BLaER1 (cell line): ENCODE measurements at regions not wholly inside any gene's neighbourhood (a gene's known extent, or its start where the extent isn't known, plus 50 kb on each side); places are given as distances from the start of the nearest gene placed in this dataset.

Source experiments
- H3K27ac ChIP-seq: shearing (Covaris generic); formaldehyde crosslinking; 2 replicates; pipeline ENCODE4 v1.8.1; 2022
- H3K27me3 ChIP-seq: shearing (Covaris generic); formaldehyde crosslinking; 2 replicates; pipeline ENCODE4 v1.8.1; 2022
- H3K36me3 ChIP-seq: shearing (Covaris generic); formaldehyde crosslinking; 2 replicates; pipeline ENCODE4 v1.8.1; 2022
- H3K4me1 ChIP-seq: shearing (Covaris generic); formaldehyde crosslinking; 2 replicates; pipeline ENCODE4 v1.8.1; 2022
- H3K4me2 ChIP-seq: shearing (Covaris generic); formaldehyde crosslinking; 2 replicates; pipeline ENCODE4 v1.8.1; 2022
- H3K4me3 ChIP-seq: shearing (Covaris generic); formaldehyde crosslinking; 2 replicates; pipeline ENCODE4 v1.8.1; 2022
- H3K9ac ChIP-seq: shearing (Covaris generic); formaldehyde crosslinking; 2 replicates; pipeline ENCODE4 v1.8.1; 2022
- H3K9me3 ChIP-seq: shearing (Covaris generic); formaldehyde crosslinking; 2 replicates; pipeline ENCODE4 v1.8.1; 2022
- H4K20me1 ChIP-seq: shearing (Covaris generic); formaldehyde crosslinking; 2 replicates; pipeline ENCODE4 v1.8.1; 2022
- Cebpa-rat ChIP-seq: shearing (Covaris generic); IDR thresholded peaks from 2 replicates; pipeline ENCODE4 v1.8.1; 2022

- no peak for TF ChIP-seq Cebpa-rat
- H3K9ac ChIP-seq, result no peak overlapping the region
- H4K20me1 ChIP-seq, result no peaks in the 10 kb centered on the region
- no peak overlapping the region for H3K4me3 ChIP-seq
- H3K27me3 ChIP-seq, result no peaks in the 10 kb centered on the region
- no peak overlapping the region for H3K4me2 ChIP-seq
- no peaks in the 10 kb centered on the region for H3K36me3 ChIP-seq
- no peak overlapping the region for H3K27ac ChIP-seq
- no peaks in the 10 kb centered on the region for H3K9me3 ChIP-seq
- no peaks in the 10 kb centered on the region for H3K4me1 ChIP-seq
These were observed 188.8 kb upstream of the FOXP2 start for GRCh38 chr7:114225784-114226183.

DNA sequence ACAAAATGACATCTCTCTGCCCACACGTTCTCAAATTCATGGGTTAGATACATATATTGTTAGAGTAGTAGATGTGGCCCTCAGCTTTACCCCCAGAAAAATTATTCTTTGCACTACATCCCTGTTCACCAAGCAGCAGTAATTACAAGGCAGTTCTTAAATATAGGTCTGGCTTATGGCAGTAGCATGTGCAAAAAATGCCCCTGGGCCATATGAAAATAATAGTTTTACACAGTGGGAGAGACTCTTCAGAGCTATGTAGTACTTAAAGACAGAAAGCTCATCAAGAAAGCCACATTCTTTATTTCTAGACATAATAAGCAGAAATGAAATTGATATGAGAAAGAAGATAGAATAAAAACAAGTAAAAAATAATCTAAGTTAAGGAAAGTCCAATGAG lies 196.3 kb upstream of the FOXP2 start:
- H3K4me2 ChIP-seq, result no peak overlapping the region
- H3K27me3 ChIP-seq, result no peaks in the 10 kb centered on the region
- no peaks in the 10 kb centered on the region for H3K9me3 ChIP-seq
- no peak for TF ChIP-seq Cebpa-rat
- no peak overlapping the region for H3K9ac ChIP-seq
- H3K4me3 ChIP-seq, result no peak overlapping the region
- H3K36me3 ChIP-seq, result no peaks in the 10 kb centered on the region
- no peaks in the 10 kb centered on the region for H3K4me1 ChIP-seq
- no peak overlapping the region for H3K27ac ChIP-seq
- H4K20me1 ChIP-seq, result no peaks in the 10 kb centered on the region

- Histone ChIP-seq H3K27me3 (no peaks in the 10 kb centered on the region), H3K36me3 (no peaks in the 10 kb centered on the region)
- TF ChIP-seq Cebpa-rat, result no peak
These were observed 197.4 kb upstream of the FOXP2 start for GRCh38 chr7:114217026-114217806.

GRCh38 chr7:114214466-114214865 lies 200.1 kb upstream of the FOXP2 start:
- no peaks in the 10 kb centered on the region for H3K36me3 ChIP-seq
- H3K27ac ChIP-seq, result no peak overlapping the region
- no peak for TF ChIP-seq Cebpa-rat
- H3K9me3 ChIP-seq, result no peaks in the 10 kb centered on the region
- no peaks in the 10 kb centered on the region for H3K27me3 ChIP-seq
- H3K4me1 ChIP-seq, result no peaks in the 10 kb centered on the region
- no peak overlapping the region for H3K4me3 ChIP-seq
- no peaks in the 10 kb centered on the region for H4K20me1 ChIP-seq
- no peak overlapping the region for H3K4me2 ChIP-seq
- no peak overlapping the region for H3K9ac ChIP-seq

More at GRCh38 chr7:114217026-114217806, 197.4 kb upstream of the FOXP2 start:
- no peaks in the 10 kb centered on the region for H4K20me1 ChIP-seq
- H3K9me3 ChIP-seq, result no peaks in the 10 kb centered on the region
- H3K27ac ChIP-seq, result no peak overlapping the region
- no peak overlapping the region for H3K4me3 ChIP-seq
- no peak overlapping the region for H3K9ac ChIP-seq
- no peaks in the 10 kb centered on the region for H3K4me1 ChIP-seq
- no peak overlapping the region for H3K4me2 ChIP-seq

- no peaks in the 10 kb centered on the region for H4K20me1 ChIP-seq
- no peaks in the 10 kb centered on the region for H3K4me1 ChIP-seq
- TF ChIP-seq Cebpa-rat, result no peak
- no peak overlapping the region for H3K9ac ChIP-seq
- H3K4me3 ChIP-seq, result no peak overlapping the region
- no peak overlapping the region for H3K27ac ChIP-seq
- H3K36me3 ChIP-seq, result no peaks in the 10 kb centered on the region
- no peaks in the 10 kb centered on the region for H3K9me3 ChIP-seq
- no peaks in the 10 kb centered on the region for H3K27me3 ChIP-seq
- H3K4me2 ChIP-seq, result no peak overlapping the region
These were observed 201.7 kb upstream of the FOXP2 start for GRCh38 chr7:114212721-114213429.

- no peaks in the 10 kb centered on the region for H3K9me3 ChIP-seq
- no peaks in the 10 kb centered on the region for H3K36me3 ChIP-seq
- TF ChIP-seq Cebpa-rat, result no peak
- H3K27me3 ChIP-seq, result no peaks in the 10 kb centered on the region
- no peak overlapping the region for H3K9ac ChIP-seq
- H4K20me1 ChIP-seq, result no peaks in the 10 kb centered on the region
- H3K27ac ChIP-seq, result no peak overlapping the region
- H3K4me2 ChIP-seq, result no peak overlapping the region
- no peak overlapping the region for H3K4me3 ChIP-seq
- no peaks in the 10 kb centered on the region for H3K4me1 ChIP-seq
These were observed 204.6 kb upstream of the FOXP2 start for GRCh38 chr7:114209968-114210367.

- no peak overlapping the region for H3K9ac ChIP-seq
- H3K4me3 ChIP-seq, result no peak overlapping the region
- H4K20me1 ChIP-seq, result no peaks in the 10 kb centered on the region
- H3K4me2 ChIP-seq, result no peak overlapping the region
- no peak overlapping the region for H3K27ac ChIP-seq
- H3K36me3 ChIP-seq, result no peaks in the 10 kb centered on the region
- no peak for TF ChIP-seq Cebpa-rat
- H3K4me1 ChIP-seq, result no peaks in the 10 kb centered on the region
- no peaks in the 10 kb centered on the region for H3K27me3 ChIP-seq
- no peaks in the 10 kb centered on the region for H3K9me3 ChIP-seq
These were observed 207.9 kb upstream of the FOXP2 start for GRCh38 chr7:114206688-114207087.

DNA sequence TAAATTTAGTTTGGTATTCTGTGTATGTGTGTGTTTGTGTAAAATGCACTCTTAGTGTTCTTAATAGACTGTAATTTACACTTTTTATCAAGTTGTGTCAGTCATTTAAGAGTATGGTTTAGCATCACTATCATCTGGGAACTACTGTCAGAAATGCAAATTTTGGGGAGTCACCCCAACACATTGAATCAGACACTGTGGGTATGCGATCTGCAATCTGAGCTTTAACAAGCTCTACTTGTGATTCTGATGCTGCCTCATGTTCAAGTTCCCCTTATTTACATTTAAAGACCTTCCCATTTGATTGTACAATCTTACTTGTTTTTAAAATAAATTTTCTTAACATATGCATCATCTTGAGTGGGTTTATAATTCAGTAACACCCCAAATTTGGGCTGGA lies 218.1 kb upstream of the FOXP2 start:
- no peaks in the 10 kb centered on the region for H3K36me3 ChIP-seq

DNA sequence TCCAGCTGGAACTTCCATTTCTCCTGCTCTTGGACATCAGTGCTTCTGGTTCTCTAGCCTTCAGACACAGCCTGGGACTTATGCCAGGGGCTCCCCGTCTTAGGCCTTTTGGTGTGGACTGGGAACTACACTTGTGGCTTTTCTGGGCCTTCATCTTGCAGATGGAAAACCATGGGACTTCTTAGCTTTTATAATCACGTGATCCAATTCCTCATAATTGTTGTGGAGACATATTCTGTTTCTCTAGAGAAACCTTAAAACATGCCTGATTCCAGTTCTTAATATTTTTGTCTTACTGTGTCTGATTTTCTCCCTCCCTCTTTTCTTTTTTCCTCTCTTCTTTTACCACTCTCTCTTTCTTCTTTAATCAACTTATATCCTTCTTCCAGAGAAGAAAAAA lies 224.2 kb upstream of the FOXP2 start:
- Histone ChIP-seq H3K4me2 (no peak overlapping the region), H3K9ac (no peak overlapping the region), H3K4me1 (no peaks in the 10 kb centered on the region), H3K27me3 (no peaks in the 10 kb centered on the region), H3K27ac (no peak overlapping the region), H3K9me3 (no peaks in the 10 kb centered on the region), H4K20me1 (no peaks in the 10 kb centered on the region), H3K36me3 (no peaks in the 10 kb centered on the region), H3K4me3 (no peak overlapping the region)
- no peak for TF ChIP-seq Cebpa-rat

More for the DNA sequence above, 218.1 kb upstream of the FOXP2 start:
- H3K4me1 ChIP-seq, result no peaks in the 10 kb centered on the region
- H3K9me3 ChIP-seq, result no peaks in the 10 kb centered on the region
- no peak overlapping the region for H3K27ac ChIP-seq
- H3K27me3 ChIP-seq, result no peaks in the 10 kb centered on the region
- H4K20me1 ChIP-seq, result no peaks in the 10 kb centered on the region
- H3K9ac ChIP-seq, result no peak overlapping the region
- no peak overlapping the region for H3K4me3 ChIP-seq
- H3K4me2 ChIP-seq, result no peak overlapping the region
- no peak for TF ChIP-seq Cebpa-rat

DNA sequence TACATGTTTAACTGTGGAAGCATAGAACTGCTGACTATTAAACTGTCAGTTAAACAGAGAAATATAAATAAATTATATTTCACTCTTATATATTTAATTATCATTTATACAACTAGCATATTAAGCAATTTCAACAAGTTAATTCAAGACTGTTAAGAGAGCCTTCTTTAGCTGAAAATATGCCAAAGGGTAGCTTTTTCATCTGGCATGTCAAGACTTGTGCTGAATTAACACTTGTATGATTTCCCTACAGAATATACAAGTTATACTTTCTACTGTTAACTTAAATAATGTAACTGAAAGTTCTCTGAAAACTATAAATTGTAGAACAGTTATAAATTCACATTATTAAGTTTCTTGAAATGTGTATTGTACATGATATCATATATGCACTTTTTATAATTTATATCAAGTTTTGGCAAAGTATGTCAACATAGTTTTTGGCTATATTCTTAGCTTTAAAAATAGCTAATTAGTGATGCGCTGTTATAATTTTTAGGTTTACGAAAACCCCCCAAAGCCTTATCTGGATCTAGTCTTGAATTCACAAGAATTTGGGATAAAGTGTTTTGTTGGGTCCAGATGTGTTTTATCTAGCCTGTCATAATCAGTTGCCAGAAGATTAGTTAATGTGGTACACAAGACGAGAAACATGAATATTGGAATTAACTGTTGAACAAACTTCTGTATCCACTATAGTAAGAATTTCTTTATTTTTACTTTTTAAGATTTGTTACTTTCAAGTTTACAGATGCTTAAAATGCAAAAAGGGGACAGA lies 231.1 kb upstream of the FOXP2 start:
- Histone ChIP-seq H4K20me1 (no peaks in the 10 kb centered on the region), H3K36me3 (no peaks in the 10 kb centered on the region), H3K27me3 (no peaks in the 10 kb centered on the region), H3K9ac (no peak overlapping the region), H3K4me1 (no peaks in the 10 kb centered on the region), H3K4me3 (no peak overlapping the region), H3K9me3 (no peaks in the 10 kb centered on the region), H3K27ac (no peak overlapping the region), H3K4me2 (no peak overlapping the region)
- TF ChIP-seq Cebpa-rat, result no peak
